ENCODE measurements at regions not wholly inside any gene's neighbourhood (a gene's known extent, or its start where the extent isn't known, plus 50 kb on each side); places are given as distances from the start of the nearest gene placed in this dataset.

- Mint-ChIP-seq H3K4me3 (ENCODE audit: unreplicated experiment) (no peak overlapping the region), H3K36me3 (ENCODE audit: low read depth, unreplicated experiment) (no peaks in the 10 kb centered on the region), H3K27ac (ENCODE audit: unreplicated experiment) (no peak overlapping the region), H3K4me1 (ENCODE audit: unreplicated experiment) (no peaks in the 10 kb centered on the region), H3K27me3 (ENCODE audit: unreplicated experiment) (no peaks in the 10 kb centered on the region), H3K9me3 (ENCODE audit: unreplicated experiment) (no peaks in the 10 kb centered on the region)
- no peak for TF ChIP-seq CTCF (IDR thresholded peaks at IDR 0.05; ENCODE audit: unreplicated experiment)
- no peak for DNase-seq (ENCODE audit: low spot score)
These were observed 55.4 kb downstream of the XCL1 start for GRCh38 chr1:168631671-168632400.

GRCh38 chr1:168634951-168635532, 58.6 kb downstream of the XCL1 start:
- Mint-ChIP-seq H3K4me1 (ENCODE audit: unreplicated experiment) (no peaks in the 10 kb centered on the region), H3K36me3 (ENCODE audit: low read depth, unreplicated experiment) (no peaks in the 10 kb centered on the region)

GRCh38 chr1:168636200-168636599, 59.8 kb downstream of the XCL1 start:
- H3K27me3 Mint-ChIP-seq (ENCODE audit: unreplicated experiment), result no peaks in the 10 kb centered on the region
- no peaks in the 10 kb centered on the region for H3K36me3 Mint-ChIP-seq (ENCODE audit: low read depth, unreplicated experiment)
- no peak for DNase-seq (ENCODE audit: low spot score)
- no peak for TF ChIP-seq CTCF (IDR thresholded peaks at IDR 0.05; ENCODE audit: unreplicated experiment)
- no peak overlapping the region for H3K27ac Mint-ChIP-seq (ENCODE audit: unreplicated experiment)
- no peaks in the 10 kb centered on the region for H3K9me3 Mint-ChIP-seq (ENCODE audit: unreplicated experiment)
- no peaks in the 10 kb centered on the region for H3K4me1 Mint-ChIP-seq (ENCODE audit: unreplicated experiment)
- H3K4me3 Mint-ChIP-seq (ENCODE audit: unreplicated experiment), result no peak overlapping the region

More at GRCh38 chr1:168634951-168635532, 58.6 kb downstream of the XCL1 start:
- no peak overlapping the region for H3K4me3 Mint-ChIP-seq (ENCODE audit: unreplicated experiment)
- DNase-seq (ENCODE audit: low spot score), result no peak
- H3K27me3 Mint-ChIP-seq (ENCODE audit: unreplicated experiment), result no peaks in the 10 kb centered on the region
- H3K9me3 Mint-ChIP-seq (ENCODE audit: unreplicated experiment), result no peaks in the 10 kb centered on the region
- H3K27ac Mint-ChIP-seq (ENCODE audit: unreplicated experiment), result no peak overlapping the region
- TF ChIP-seq CTCF (IDR thresholded peaks at IDR 0.05; ENCODE audit: unreplicated experiment), result no peak

- H3K4me1 Mint-ChIP-seq (ENCODE audit: unreplicated experiment), result no peaks in the 10 kb centered on the region
These were observed 60.3 kb downstream of the XCL1 start for GRCh38 chr1:168636642-168637111.

More at GRCh38 chr1:168636642-168637111, 60.3 kb downstream of the XCL1 start:
- Mint-ChIP-seq H3K27ac (ENCODE audit: unreplicated experiment) (no peak overlapping the region), H3K4me3 (ENCODE audit: unreplicated experiment) (no peak overlapping the region), H3K27me3 (ENCODE audit: unreplicated experiment) (no peaks in the 10 kb centered on the region), H3K9me3 (ENCODE audit: unreplicated experiment) (no peaks in the 10 kb centered on the region), H3K36me3 (ENCODE audit: low read depth, unreplicated experiment) (no peaks in the 10 kb centered on the region)
- DNase-seq (ENCODE audit: low spot score), result no peak
- TF ChIP-seq CTCF (IDR thresholded peaks at IDR 0.05; ENCODE audit: unreplicated experiment), result no peak

Measured in endothelial cell (in vitro differentiated cells).